Uterus (tissue), 3 donors: ENCODE measurements at regions not wholly inside any gene's neighbourhood (a gene's known extent, or its start where the extent isn't known, plus 50 kb on each side); places are given as distances from the start of the nearest gene placed in this dataset.

ENCODE experiments used
- DNase-seq, 2 donors: peaks; one replicate each; pipeline ENCODE4 v3.0.0-alpha.2; 2019 to 2020
- H3K27ac ChIP-seq, 2 donors: fragments of 200-600 bp; sonication (generic); 1 replicate in 1 of 2; 2 replicates in 1 of 2; pipeline ENCODE4 v1.5.1; 2016 to 2018
- H3K27me3 ChIP-seq, 2 donors: fragments of 200-600 bp; sonication (generic); one replicate each; pipeline ENCODE4 v1.5.1; 2018 to 2019; ENCODE audit warnings: control low read depth in 1 of 2
- H3K36me3 ChIP-seq, 2 donors: fragments of 200-600 bp; sonication (generic); one replicate each; pipeline ENCODE4 v1.5.1; 2019; ENCODE audit warnings: control low read depth in 1 of 2
- H3K4me1 ChIP-seq, 2 donors: fragments of 200-600 bp; sonication (generic); one replicate each; pipeline ENCODE4 v1.5.1; 2018 to 2019; ENCODE audit warnings: control low read depth in 1 of 2
- H3K4me3 ChIP-seq, 2 donors: fragments of 200-600 bp; sonication (generic); 1 replicate in 1 of 2; 2 replicates in 1 of 2; pipeline ENCODE4 v1.5.1; 2018 to 2019; ENCODE audit warnings: mild to moderate bottlenecking in 1 of 2
- H3K9me3 ChIP-seq, 2 donors: fragments of 200-600 bp; sonication (generic); one replicate each; pipeline ENCODE4 v1.5.1; 2019; ENCODE audit warnings: control low read depth in 1 of 2
- POLR2A ChIP-seq, 2 donors: fragments of 450-650 bp; IDR thresholded peaks; one replicate each; pipeline ENCODE4 v1.6.1; 2016; ENCODE audit warnings: antibody characterized with exemption in 2 of 2, mild to moderate bottlenecking in 1 of 2, moderate library complexity in 1 of 2
- intact Hi-C: fragments of 100-400 bp; cut with DNase I; formaldehyde crosslinking; loops from one replicate; pipeline ENCODE4 v1.15.1; 2023; ENCODE audit warnings: low total_unique reads
- TF ChIP-seq, protein P1 (sequence below), 4 experiments: fragments of 200-600 bp in 2 of 4; fragments of 450-650 bp in 2 of 4; sonication (generic) in 2 of 4; IDR thresholded peaks; one replicate each; pipeline ENCODE4 v1.5.1; 2016 to 2019; ENCODE audit warnings: antibody characterized with exemption in 4 of 4, mild to moderate bottlenecking in 2 of 4, moderate library complexity in 1 of 4
- donor health status: DM: yes; HTN: yes; CAD: no.

DNA sequence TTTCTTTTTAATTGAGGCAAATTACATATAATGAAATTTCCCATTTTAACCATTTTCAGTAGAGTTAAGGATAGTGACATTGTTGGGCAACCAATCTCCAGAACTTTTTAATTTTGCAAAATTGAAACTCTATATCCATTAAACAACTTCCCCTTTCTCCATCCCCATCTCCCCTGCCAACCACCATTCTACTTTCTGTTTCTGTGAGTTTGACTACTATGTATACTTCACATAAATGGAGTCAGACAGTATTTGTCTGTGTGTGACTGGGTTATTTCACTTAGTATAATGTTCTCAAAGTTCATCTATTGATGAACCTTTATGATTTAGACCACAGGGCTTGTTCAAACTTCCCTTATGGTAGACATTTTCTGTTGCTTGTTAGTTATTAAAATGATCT is 364.5 kb upstream of the MAD2L1 start:
- DNase-seq, result no peak
- Histone ChIP-seq H3K9me3 (no peaks in the 10 kb centered on the region), H3K27me3 (no peaks in the 10 kb centered on the region), H3K27ac (no peak overlapping the region), H3K36me3 (no peaks in the 10 kb centered on the region), H3K4me1 (no peaks in the 10 kb centered on the region), H3K4me3 (no peak overlapping the region)
- TF ChIP-seq, protein P1, sequence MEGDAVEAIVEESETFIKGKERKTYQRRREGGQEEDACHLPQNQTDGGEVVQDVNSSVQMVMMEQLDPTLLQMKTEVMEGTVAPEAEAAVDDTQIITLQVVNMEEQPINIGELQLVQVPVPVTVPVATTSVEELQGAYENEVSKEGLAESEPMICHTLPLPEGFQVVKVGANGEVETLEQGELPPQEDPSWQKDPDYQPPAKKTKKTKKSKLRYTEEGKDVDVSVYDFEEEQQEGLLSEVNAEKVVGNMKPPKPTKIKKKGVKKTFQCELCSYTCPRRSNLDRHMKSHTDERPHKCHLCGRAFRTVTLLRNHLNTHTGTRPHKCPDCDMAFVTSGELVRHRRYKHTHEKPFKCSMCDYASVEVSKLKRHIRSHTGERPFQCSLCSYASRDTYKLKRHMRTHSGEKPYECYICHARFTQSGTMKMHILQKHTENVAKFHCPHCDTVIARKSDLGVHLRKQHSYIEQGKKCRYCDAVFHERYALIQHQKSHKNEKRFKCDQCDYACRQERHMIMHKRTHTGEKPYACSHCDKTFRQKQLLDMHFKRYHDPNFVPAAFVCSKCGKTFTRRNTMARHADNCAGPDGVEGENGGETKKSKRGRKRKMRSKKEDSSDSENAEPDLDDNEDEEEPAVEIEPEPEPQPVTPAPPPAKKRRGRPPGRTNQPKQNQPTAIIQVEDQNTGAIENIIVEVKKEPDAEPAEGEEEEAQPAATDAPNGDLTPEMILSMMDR (IDR thresholded peaks at IDR 0.05), result no peak
- TF ChIP-seq POLR2A (IDR thresholded peaks at IDR 0.05), result no peak
- intact Hi-C loops, result no loop called here

GRCh38 chr4:120418146-120418545 is 351.5 kb upstream of the MAD2L1 start:
- no peak for TF ChIP-seq POLR2A (IDR thresholded peaks at IDR 0.05)
- TF ChIP-seq, protein P1 (IDR thresholded peaks at IDR 0.05), result no peak
- Histone ChIP-seq H3K4me1 (no peaks in the 10 kb centered on the region), H3K27ac (no peak overlapping the region), H3K9me3 (no peaks in the 10 kb centered on the region), H3K36me3 (no peaks in the 10 kb centered on the region), H3K27me3 (no peaks in the 10 kb centered on the region), H3K4me3 (no peak overlapping the region)
- DNase-seq, result no peak
- intact Hi-C loops, result no loop called here

- DNase-seq, result no peak
- Histone ChIP-seq H3K4me3 (no peak overlapping the region), H3K4me1 (no peaks in the 10 kb centered on the region), H3K27ac (no peak overlapping the region), H3K36me3 (no peaks in the 10 kb centered on the region), H3K27me3 (no peaks in the 10 kb centered on the region), H3K9me3 (no peaks in the 10 kb centered on the region)
- intact Hi-C loops, result no loop called here
- TF ChIP-seq, protein P1 (IDR thresholded peaks at IDR 0.05), result no peak
- no peak for TF ChIP-seq POLR2A (IDR thresholded peaks at IDR 0.05)
Observed at GRCh38 chr4:120415896-120416295, 349.2 kb upstream of the MAD2L1 start.

DNA sequence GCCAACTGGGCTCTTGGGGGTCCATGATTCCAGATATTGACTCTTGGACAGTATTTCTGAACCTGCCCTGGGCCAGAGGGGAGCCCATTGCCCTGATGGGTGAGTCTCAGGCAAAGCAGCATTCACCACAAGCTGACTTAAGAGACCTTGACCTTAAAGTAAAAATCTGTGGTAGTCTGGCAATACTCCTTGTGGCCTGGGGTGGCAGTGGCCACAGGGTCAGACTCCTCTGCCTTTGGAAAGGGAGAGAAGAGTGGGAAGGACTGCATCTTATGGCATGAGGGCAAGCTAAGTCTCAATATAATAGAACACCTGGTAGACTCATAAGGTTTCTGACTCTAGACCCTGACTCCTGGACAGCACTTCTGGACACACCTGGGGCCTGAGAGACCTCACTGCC is 340.3 kb upstream of the MAD2L1 start:
- H3K9me3 ChIP-seq, result peaks cover 0 to 4% of the 10 kb centered on the region in 2 donors
- H3K4me3 ChIP-seq, result no peak overlapping the region
- intact Hi-C loops, result no loop called here
- H3K27ac ChIP-seq, result no peak overlapping the region
- no peaks in the 10 kb centered on the region for H3K27me3 ChIP-seq
- no peak for TF ChIP-seq POLR2A (IDR thresholded peaks at IDR 0.05)
- TF ChIP-seq, protein P1 (IDR thresholded peaks at IDR 0.05), result no peak
- H3K4me1 ChIP-seq, result no peaks in the 10 kb centered on the region
- no peaks in the 10 kb centered on the region for H3K36me3 ChIP-seq
- DNase-seq, result no peak

- H3K27me3 ChIP-seq, result no peaks in the 10 kb centered on the region
- H3K4me3 ChIP-seq, result no peak overlapping the region
- H3K4me1 ChIP-seq, result no peaks in the 10 kb centered on the region
- TF ChIP-seq, protein P1 (IDR thresholded peaks at IDR 0.05), result no peak
- TF ChIP-seq POLR2A (IDR thresholded peaks at IDR 0.05), result no peak
- no peak overlapping the region for H3K27ac ChIP-seq
- DNase-seq, result no peak
- no peaks in the 10 kb centered on the region for H3K36me3 ChIP-seq
- H3K9me3 ChIP-seq, result no peaks in the 10 kb centered on the region
- intact Hi-C loops, result no loop called here
Observed at GRCh38 chr4:120403296-120403695, 336.6 kb upstream of the MAD2L1 start.
